Tibial nerve (tissue), 3 donors: ENCODE measurements at regions not wholly inside any gene's neighbourhood (a gene's known extent, or its start where the extent isn't known, plus 50 kb on each side); places are given as distances from the start of the nearest gene placed in this dataset.

ENCODE experiments used
- CTCF ChIP-seq, 5 experiments: fragments of 200-600 bp in 3 of 5; fragments of 450-650 bp in 2 of 5; sonication (generic) in 3 of 5; IDR thresholded peaks; one replicate each; pipeline ENCODE4 v1.5.1; 2016 to 2019; ENCODE audit warnings: antibody characterized with exemption in 5 of 5, mild to moderate bottlenecking in 3 of 5, moderate library complexity in 2 of 5
- POLR2A ChIP-seq, 2 donors: fragments of 450-650 bp; IDR thresholded peaks; one replicate each; pipeline ENCODE4 v1.6.1; 2017; ENCODE audit warnings: antibody characterized with exemption in 2 of 2, mild to moderate bottlenecking in 2 of 2, moderate library complexity in 2 of 2

DNA sequence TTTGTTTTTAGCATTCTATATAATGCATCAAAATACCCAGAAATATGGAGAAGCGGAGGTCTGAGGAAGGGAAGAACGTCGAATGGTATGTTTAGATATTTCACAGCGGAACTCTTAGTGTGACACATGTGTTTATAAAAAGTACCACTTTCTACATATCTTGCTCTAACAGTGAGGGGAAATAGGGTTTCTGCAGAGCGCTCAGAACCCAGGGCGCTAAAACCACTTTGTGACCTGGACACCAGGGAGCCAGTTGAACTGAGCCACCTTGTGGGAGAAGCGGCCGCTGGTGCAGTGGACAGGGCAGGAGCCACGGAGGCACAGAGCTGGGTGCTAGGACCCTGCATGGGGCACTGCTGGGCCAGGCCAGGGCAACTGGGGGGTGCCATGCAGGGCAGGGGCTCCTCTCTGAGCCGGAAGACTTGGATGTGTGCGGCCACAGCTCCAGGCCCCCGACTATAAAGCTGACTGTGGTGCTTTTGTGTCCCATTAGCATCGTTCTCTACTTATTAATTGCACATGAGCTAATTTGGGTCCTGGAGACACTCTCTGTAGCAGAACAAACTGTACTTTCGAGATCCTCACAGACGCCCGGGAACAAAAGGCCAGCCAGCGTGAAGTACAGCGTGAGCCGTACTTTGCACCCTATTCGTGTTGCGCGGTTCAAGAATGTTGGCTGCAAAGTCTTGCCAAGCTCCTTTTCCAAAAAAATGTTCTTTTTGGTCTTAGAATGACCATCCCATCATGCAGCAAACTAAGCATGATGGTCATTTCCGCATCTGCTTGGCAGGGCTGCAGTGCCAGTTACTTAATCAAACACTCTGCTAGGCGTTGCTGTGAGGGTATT lies 151.9 kb upstream of the ALKAL2 start:
- TF ChIP-seq POLR2A (IDR thresholded peaks at IDR 0.05) (no peak), CTCF (IDR thresholded peaks at IDR 0.05) (no peak)
